SK-N-SH (cell line): ENCODE measurements at regions not wholly inside any gene's neighbourhood (a gene's known extent, or its start where the extent isn't known, plus 50 kb on each side); places are given as distances from the start of the nearest gene placed in this dataset.

ENCODE experiments used
- CTCF ChIA-PET: fragments of 300-600, 350-600 bp; formaldehyde crosslinking; extraction: SDS; loops from one replicate; lab custom pipeline; 2021; lab: Yijun Ruan, JAX
- POLR2A ChIA-PET: fragments of 350-600 bp; sonication (Branson Sonifier 250); formaldehyde crosslinking; extraction: SDS; loops from one replicate; lab custom pipeline; 2020; ENCODE audit warnings: antibody characterized with exemption, inconsistent platforms; lab: Yijun Ruan, JAX
- DNase-seq: peaks from one replicate; pipeline ENCODE4 v3.0.0; 2012
- H2AFZ ChIP-seq: fragments of 200-600 bp; sonication (generic); 2 replicates; pipeline ENCODE4 v1.8.1; 2016; ENCODE audit warnings: antibody characterized with exemption, mild to moderate bottlenecking, low read depth
- H3F3A ChIP-seq: fragments of 200-600 bp; sonication (generic); replicated peaks from 2 replicates; pipeline ENCODE3; 2016; ENCODE audit warnings: antibody characterized with exemption, mild to moderate bottlenecking; ENCODE audit not compliant: insufficient read depth
- H3K27ac ChIP-seq, 2 experiments: fragments of 200-500 bp in 1 of 2; fragments of 200-600 bp in 1 of 2; sonication (Bioruptor generic) in 1 of 2; sonication (generic), shearing (Covaris generic) in 1 of 2; 2 replicates each; pipeline versions ENCODE4 v1.5.1 to v1.6.1; 2014 to 2016; ENCODE audit warnings: low read depth in 2 of 2, inconsistent platforms in 1 of 2, low read length in 1 of 2, mild to moderate bottlenecking in 1 of 2, mixed read lengths in 1 of 2
- H3K27me3 ChIP-seq: fragments of 200-600 bp; sonication (generic), shearing (Covaris generic); 2 replicates; pipeline ENCODE4 v1.6.1; 2016; ENCODE audit warnings: mixed run types; ENCODE audit not compliant: insufficient read depth
- H3K36me3 ChIP-seq, 2 experiments: fragments of 200-500 bp in 1 of 2; fragments of 200-600 bp in 1 of 2; sonication (Bioruptor generic) in 1 of 2; sonication (generic) in 1 of 2; replicated peaks in 1 of 2; 2 replicates each; pipeline versions ENCODE3 to v1.5.1; 2014 to 2016; ENCODE audit warnings: low read length in 1 of 2, mild to moderate bottlenecking in 1 of 2; ENCODE audit not compliant: insufficient read depth in 2 of 2, control insufficient read depth in 1 of 2
- H3K4me1 ChIP-seq, 2 experiments: fragments of 200-500 bp in 1 of 2; fragments of 200-600 bp in 1 of 2; sonication (Bioruptor generic) in 1 of 2; sonication (generic), shearing (Covaris generic) in 1 of 2; 2 replicates each; pipeline versions ENCODE4 v1.5.1 to v1.6.1; 2014 to 2016; ENCODE audit warnings: low read depth in 1 of 2, low read length in 1 of 2, mixed run types in 1 of 2; ENCODE audit not compliant: insufficient read depth in 2 of 2, control insufficient read depth in 1 of 2
- H3K4me2 ChIP-seq: fragments of 200-600 bp; sonication (generic), shearing (Covaris generic); 2 replicates; pipeline ENCODE4 v1.6.1; 2017; ENCODE audit warnings: mixed run types
- H3K4me3 ChIP-seq, 2 experiments: fragments of 200-500 bp in 1 of 2; fragments of 200-600 bp in 1 of 2; sonication (Bioruptor generic) in 1 of 2; sonication (generic), shearing (Covaris generic) in 1 of 2; 2 replicates each; pipeline versions ENCODE4 v1.5.1 to v1.8.1; 2014 to 2016; ENCODE audit warnings: low read depth in 2 of 2, inconsistent platforms in 1 of 2, low read length in 1 of 2, mild to moderate bottlenecking in 1 of 2, mixed read lengths in 1 of 2, moderate library complexity in 1 of 2
- H3K79me2 ChIP-seq: fragments of 200-600 bp; sonication (generic); 2 replicates; pipeline ENCODE4 v1.8.1; 2017; ENCODE audit warnings: mild to moderate bottlenecking; ENCODE audit not compliant: insufficient read depth
- H3K9ac ChIP-seq: fragments of 200-600 bp; sonication (generic); 2 replicates; pipeline ENCODE4 v1.6.1; 2017; ENCODE audit warnings: mixed run types
- H3K9me2 ChIP-seq: fragments of 200-600 bp; sonication (generic); 2 replicates; pipeline ENCODE4 v1.6.1; 2017; ENCODE audit warnings: mixed run types
- H3K9me3 ChIP-seq: fragments of 200-600 bp; sonication (generic); 2 replicates; pipeline ENCODE4 v1.6.1; 2017; ENCODE audit warnings: mixed run types, mild to moderate bottlenecking, moderate library complexity
- H4K20me1 ChIP-seq: fragments of 200-600 bp; sonication (generic); 2 replicates; pipeline ENCODE4 v1.6.1; 2017; ENCODE audit warnings: mild to moderate bottlenecking, mixed run types; ENCODE audit not compliant: insufficient read depth
- EP300 ChIP-seq, 2 experiments: IDR thresholded peaks; 2 replicates each; pipeline versions ENCODE4 v1.4.0 to v1.6.1; 2012; ENCODE audit warnings: borderline replicate concordance in 1 of 2, low read depth in 1 of 2, low read length in 1 of 2
- FOSL2 ChIP-seq: IDR thresholded peaks from 2 replicates; pipeline ENCODE4 v1.4.0; 2012; ENCODE audit warnings: low read depth, mild to moderate bottlenecking, moderate library complexity, borderline replicate concordance
- JUND ChIP-seq: IDR thresholded peaks from 2 replicates; pipeline ENCODE4 v1.4.0; 2012
- MAX ChIP-seq: IDR thresholded peaks from 2 replicates; pipeline ENCODE4 v1.4.0; 2012; ENCODE audit warnings: low read depth
- MXI1 ChIP-seq: IDR thresholded peaks from 2 replicates; pipeline ENCODE4 v1.6.1; 2012; ENCODE audit warnings: mild to moderate bottlenecking, low read depth, low read length, improper control_type of control experiment
- NFIC ChIP-seq: IDR thresholded peaks from 2 replicates; pipeline ENCODE4 v1.4.0; 2012; ENCODE audit warnings: borderline replicate concordance
- PBX3 ChIP-seq: IDR thresholded peaks from 2 replicates; pipeline ENCODE4; 2012
- RAD21 ChIP-seq: IDR thresholded peaks from 2 replicates; pipeline ENCODE4 v1.6.1; 2012; ENCODE audit warnings: mild to moderate bottlenecking, low read length
- RXRA ChIP-seq: IDR thresholded peaks from 2 replicates; pipeline ENCODE4 v1.4.0; 2012; ENCODE audit warnings: low read depth, mild to moderate bottlenecking, borderline replicate concordance
- SIN3A ChIP-seq: IDR thresholded peaks from 2 replicates; pipeline ENCODE4 v1.6.1; 2012; ENCODE audit warnings: low read depth, mild to moderate bottlenecking, low read length, moderate library complexity, borderline replicate concordance
- TAF1 ChIP-seq: IDR thresholded peaks from 2 replicates; pipeline ENCODE4 v1.6.1; 2012; ENCODE audit warnings: low read depth, mild to moderate bottlenecking, low read length, moderate library complexity, borderline replicate concordance
- TCF12 ChIP-seq: IDR thresholded peaks from 2 replicates; pipeline ENCODE4 v1.4.0; 2012
- TEAD4 ChIP-seq: IDR thresholded peaks from 2 replicates; pipeline ENCODE4 v1.4.0; 2012; ENCODE audit warnings: mild to moderate bottlenecking, borderline replicate concordance; ENCODE audit not compliant: insufficient read depth
- USF2 ChIP-seq: fragments of 150-350 bp; IDR thresholded peaks from 2 replicates; pipeline ENCODE4 v1.6.1; 2017; ENCODE audit warnings: antibody characterized with exemption, low read length, low read depth, borderline replicate concordance
- WGBS: methylation state at CpG from one replicate; pipeline ENCODE4 v1.1.6; 2017; ENCODE audit warnings: low lambda C conversion rate; 5-methylcytosine and 5-hydroxymethylcytosine counted together

- no peak for DNase-seq
- Histone ChIP-seq H3K9me3 (no peaks in the 10 kb centered on the region), H4K20me1 (no peaks in the 10 kb centered on the region), H2AFZ (peak overlapping the region; percentile 69), H3K4me1 (peaks cover 0 to 4% of the 10 kb centered on the region in 2 experiments; a peak in 2 of 4 replicates), H3K4me3 (peak overlapping the region in 1 of 2 experiments; percentile 17; a peak in 1 of 4 replicates), H3K9me2 (no peaks in the 10 kb centered on the region), H3K27ac (peak overlapping the region; percentile 76), H3K79me2 (no peaks in the 10 kb centered on the region), H3K27me3 (no peaks in the 10 kb centered on the region), H3F3A (peaks cover 16% of the 10 kb centered on the region), H3K36me3 (no peaks in the 10 kb centered on the region), H3K9ac (peak overlapping the region; percentile 11; the same call in 1 of the 2 replicates), H3K4me2 (peak overlapping the region; percentile 48; the same call in 1 of the 2 replicates)
- TF ChIP-seq PBX3 (peak; percentile 76), MAX (no peak), JUND (peak; percentile 84), TEAD4 (peak; percentile 56; the same call in 1 of the 2 replicates), FOSL2 (peak; percentile 76), EP300 (IDR thresholded peaks at IDR 0.05; ENCODE audit: borderline replicate concordance in 1 of 2, low read depth in 1 of 2, low read length in 1 of 2) (peak in 1 of 2 experiments; percentile 61; a peak in 1 of 4 replicates), SIN3A (no peak), TAF1 (no peak), USF2 (no peak), MXI1 (no peak), NFIC (0 out of 2 replicates have a peak, but pooled peaks have one; percentile 38), RAD21 (no peak), TCF12 (peak; percentile 39; the same call in 1 of the 2 replicates)
- 15% methylated on average over 5 of the region's 5 CpGs for WGBS
- POLR2A ChIA-PET, result no interaction called here
- CTCF ChIA-PET, result no interaction called here
Observed at GRCh38 chr13:63190742-63191141, 1775.1 kb upstream of the PCDH20 start.

- Histone ChIP-seq H3K36me3 (no peaks in the 10 kb centered on the region), H3K9ac (peak overlapping the region; percentile 11; the same call in 1 of the 2 replicates), H2AFZ (peak overlapping the region; percentile 69), H3K4me2 (peak overlapping the region; percentile 48; the same call in 1 of the 2 replicates), H3K27ac (peak overlapping the region; percentile 76), H3K9me2 (no peaks in the 10 kb centered on the region), H3K79me2 (no peaks in the 10 kb centered on the region), H3F3A (peaks cover 16% of the 10 kb centered on the region), H3K4me3 (no peak overlapping the region; a peak in 1 of 4 replicates), H3K27me3 (no peaks in the 10 kb centered on the region), H3K9me3 (no peaks in the 10 kb centered on the region), H3K4me1 (peaks cover 0 to 4% of the 10 kb centered on the region in 2 experiments; a peak in 2 of 4 replicates), H4K20me1 (no peaks in the 10 kb centered on the region)
- CTCF ChIA-PET, result no interaction called here
- no peak for TF ChIP-seq RXRA
- peak; percentile 47 for TF ChIP-seq PBX3
- POLR2A ChIA-PET, result no interaction called here
- DNase-seq, result peak; percentile 5
- 31% methylated on average over 2 of the region's 2 CpGs for WGBS
Observed at GRCh38 chr13:63190219-63190618, 1774.6 kb upstream of the PCDH20 start.
